ENCODE measurements at regions not wholly inside any gene's neighbourhood (a gene's known extent, or its start where the extent isn't known, plus 50 kb on each side); places are given as distances from the start of the nearest gene placed in this dataset.

DNA sequence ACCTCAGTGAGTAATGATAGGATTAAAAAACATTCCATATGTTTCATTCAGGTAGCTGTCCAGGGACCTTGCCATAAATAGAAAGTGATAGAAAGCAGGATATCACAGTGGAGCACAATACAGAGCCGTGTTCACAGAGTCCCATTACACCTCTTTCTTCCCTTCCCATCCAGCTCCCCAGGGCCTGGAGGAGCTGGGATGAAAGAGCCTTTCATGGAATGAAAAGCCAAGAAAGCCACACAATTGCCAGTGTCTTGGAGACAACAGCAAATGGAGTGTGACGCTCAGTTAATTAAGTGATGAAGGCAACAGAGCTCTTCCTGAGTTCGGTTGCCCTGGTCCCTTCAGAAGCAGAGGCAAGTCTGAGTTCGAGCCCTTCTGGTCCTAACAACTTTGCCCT, 387.3 kb upstream of the PLXNA2 start:
- H3K9me3 Mint-ChIP-seq = no peaks in the 10 kb centered on the region
- no peaks in the 10 kb centered on the region for H3K27me3 Mint-ChIP-seq (ENCODE audit: low read depth)
- no peak overlapping the region for H3K4me3 Mint-ChIP-seq
- no peaks in the 10 kb centered on the region for H3K4me1 Mint-ChIP-seq (ENCODE audit: low read depth)
- no peaks in the 10 kb centered on the region for H3K36me3 Mint-ChIP-seq (ENCODE audit: low read depth)
- no peak overlapping the region for H3K27ac Mint-ChIP-seq

DNA sequence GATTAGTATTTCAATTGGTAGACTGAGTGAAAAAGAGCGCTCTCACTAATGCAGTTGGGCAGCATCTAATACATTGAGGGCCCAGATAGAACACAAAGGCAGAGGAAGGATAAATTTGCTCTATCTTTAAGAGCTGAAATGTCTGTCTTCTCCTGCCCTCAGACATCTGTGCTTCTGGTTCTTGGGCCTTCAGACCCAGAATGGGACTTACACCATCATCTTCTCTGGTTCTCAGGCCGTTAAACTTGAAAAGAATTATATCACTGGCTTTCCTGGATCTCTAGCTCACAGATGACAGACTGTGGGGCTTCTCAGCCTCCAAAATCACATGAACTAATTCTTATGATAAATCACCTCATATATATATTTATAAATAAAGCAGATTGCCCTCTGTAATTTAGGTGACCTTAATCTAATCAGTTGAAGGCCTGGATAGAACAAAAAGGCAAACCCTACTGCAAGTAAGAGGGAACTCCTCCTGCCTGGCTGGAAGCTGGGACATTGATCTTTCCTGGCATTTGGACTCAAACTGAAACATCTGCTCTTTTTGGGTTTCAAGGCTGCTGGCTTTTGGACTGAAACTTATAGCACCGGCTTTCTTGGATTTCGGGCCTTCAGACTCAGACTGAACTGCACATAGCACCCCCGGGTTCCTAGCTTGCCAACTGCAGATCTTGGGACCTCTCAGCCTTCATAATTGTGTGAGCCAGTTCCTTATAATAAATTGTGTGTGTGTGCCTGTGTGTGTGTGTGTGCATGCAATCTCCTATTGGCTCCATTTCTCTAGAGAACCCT, 390.4 kb upstream of the PLXNA2 start:
- no peaks in the 10 kb centered on the region for H3K27me3 Mint-ChIP-seq (ENCODE audit: low read depth)
- no peaks in the 10 kb centered on the region for H3K9me3 Mint-ChIP-seq
- no peaks in the 10 kb centered on the region for H3K4me1 Mint-ChIP-seq (ENCODE audit: low read depth)

DNA sequence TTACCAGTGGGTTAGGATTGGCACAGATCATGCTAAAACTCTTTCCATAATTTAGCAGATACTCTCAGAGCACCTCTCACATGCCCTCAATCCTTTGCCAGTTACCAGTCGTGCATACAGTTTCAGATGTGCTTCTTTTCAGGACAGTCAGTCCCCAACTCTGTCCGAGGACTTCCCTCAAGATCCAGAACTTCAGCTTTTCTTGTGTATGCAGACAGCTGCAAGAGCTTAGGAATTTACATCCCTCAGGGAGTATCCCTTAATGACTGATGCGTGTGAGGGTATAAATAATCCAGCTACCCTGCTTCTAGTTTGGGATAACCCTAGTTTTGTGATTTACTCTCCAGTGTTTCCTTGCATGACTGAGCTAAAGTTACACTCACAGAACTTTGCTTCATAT, 393.0 kb upstream of the PLXNA2 start:
- no peaks in the 10 kb centered on the region for H3K4me1 Mint-ChIP-seq (ENCODE audit: low read depth)
- H3K27me3 Mint-ChIP-seq (ENCODE audit: low read depth) = no peaks in the 10 kb centered on the region
- H3K36me3 Mint-ChIP-seq (ENCODE audit: low read depth) = no peaks in the 10 kb centered on the region
- no peak overlapping the region for H3K27ac Mint-ChIP-seq
- H3K4me3 Mint-ChIP-seq = no peak overlapping the region
- no peaks in the 10 kb centered on the region for H3K9me3 Mint-ChIP-seq

More for the DNA sequence above, 390.4 kb upstream of the PLXNA2 start:
- H3K4me3 Mint-ChIP-seq = no peak overlapping the region
- no peaks in the 10 kb centered on the region for H3K36me3 Mint-ChIP-seq (ENCODE audit: low read depth)
- no peak overlapping the region for H3K27ac Mint-ChIP-seq

DNA sequence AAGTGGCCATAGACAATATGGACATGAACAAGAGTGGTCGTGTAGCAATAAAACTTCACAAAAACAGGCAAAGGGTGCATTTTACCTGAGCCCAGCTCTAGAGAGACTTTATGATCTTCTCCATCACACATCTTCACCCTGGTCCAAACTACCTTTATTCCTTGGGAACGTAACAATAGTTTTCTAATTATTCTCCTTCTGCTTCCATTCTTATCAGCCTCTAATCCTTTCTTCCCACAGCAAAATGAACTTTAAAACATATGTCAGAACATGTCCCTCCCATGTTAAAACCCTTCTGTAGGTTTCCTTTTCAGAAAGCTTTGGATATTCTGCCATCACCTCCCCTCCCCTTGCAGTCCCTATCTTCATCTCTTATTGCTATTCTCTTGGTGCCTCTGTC, 395.2 kb upstream of the PLXNA2 start:
- no peaks in the 10 kb centered on the region for H3K36me3 Mint-ChIP-seq (ENCODE audit: low read depth)
- H3K27me3 Mint-ChIP-seq (ENCODE audit: low read depth) = no peaks in the 10 kb centered on the region

DNA sequence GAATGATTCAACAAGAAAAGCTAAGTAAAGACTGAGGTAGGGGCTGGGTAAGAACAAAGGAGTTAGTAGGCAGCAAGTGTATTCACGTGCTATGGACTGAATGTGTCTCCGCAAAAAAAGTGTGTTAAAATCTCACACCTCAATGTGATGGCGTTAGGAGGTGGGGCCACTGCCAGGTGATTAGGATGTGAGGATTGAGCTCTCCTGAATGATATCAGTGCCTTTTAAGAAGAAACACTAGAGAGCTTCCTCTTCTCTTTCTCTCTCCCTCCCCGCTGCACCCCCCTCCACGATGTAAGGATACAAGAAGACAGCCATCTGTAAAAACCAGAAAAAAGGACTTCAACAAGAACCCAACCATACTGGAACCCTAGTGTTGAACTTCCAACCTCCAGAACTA, 396.1 kb upstream of the PLXNA2 start:
- Mint-ChIP-seq H3K36me3 (ENCODE audit: low read depth) (no peaks in the 10 kb centered on the region), H3K4me1 (ENCODE audit: low read depth) (no peaks in the 10 kb centered on the region), H3K27ac (no peak overlapping the region), H3K27me3 (ENCODE audit: low read depth) (no peaks in the 10 kb centered on the region), H3K4me3 (no peak overlapping the region), H3K9me3 (no peaks in the 10 kb centered on the region)

More for the DNA sequence above, 395.2 kb upstream of the PLXNA2 start:
- no peaks in the 10 kb centered on the region for H3K9me3 Mint-ChIP-seq
- H3K4me3 Mint-ChIP-seq = no peak overlapping the region
- H3K27ac Mint-ChIP-seq = no peak overlapping the region
- H3K4me1 Mint-ChIP-seq (ENCODE audit: low read depth) = no peaks in the 10 kb centered on the region

- no peaks in the 10 kb centered on the region for H3K36me3 Mint-ChIP-seq (ENCODE audit: low read depth)
Observed at GRCh38 chr1:208641579-208642280, 397.5 kb upstream of the PLXNA2 start.

GRCh38 chr1:208643005-208643597, 398.9 kb upstream of the PLXNA2 start:
- H3K36me3 Mint-ChIP-seq (ENCODE audit: low read depth) = no peaks in the 10 kb centered on the region
- H3K9me3 Mint-ChIP-seq = no peaks in the 10 kb centered on the region
- H3K27me3 Mint-ChIP-seq (ENCODE audit: low read depth) = peaks cover 7% of the 10 kb centered on the region
- no peaks in the 10 kb centered on the region for H3K4me1 Mint-ChIP-seq (ENCODE audit: low read depth)
- no peak overlapping the region for H3K4me3 Mint-ChIP-seq
- H3K27ac Mint-ChIP-seq = no peak overlapping the region

More at GRCh38 chr1:208641579-208642280, 397.5 kb upstream of the PLXNA2 start:
- peaks cover 4% of the 10 kb centered on the region for H3K27me3 Mint-ChIP-seq (ENCODE audit: low read depth)
- H3K9me3 Mint-ChIP-seq = no peaks in the 10 kb centered on the region
- H3K4me3 Mint-ChIP-seq = no peak overlapping the region
- no peaks in the 10 kb centered on the region for H3K4me1 Mint-ChIP-seq (ENCODE audit: low read depth)
- H3K27ac Mint-ChIP-seq = no peak overlapping the region

- Mint-ChIP-seq H3K4me1 (ENCODE audit: low read depth) (no peaks in the 10 kb centered on the region), H3K4me3 (no peak overlapping the region), H3K27ac (no peak overlapping the region)
Observed at GRCh38 chr1:208644401-208645160, 400.4 kb upstream of the PLXNA2 start.

DNA sequence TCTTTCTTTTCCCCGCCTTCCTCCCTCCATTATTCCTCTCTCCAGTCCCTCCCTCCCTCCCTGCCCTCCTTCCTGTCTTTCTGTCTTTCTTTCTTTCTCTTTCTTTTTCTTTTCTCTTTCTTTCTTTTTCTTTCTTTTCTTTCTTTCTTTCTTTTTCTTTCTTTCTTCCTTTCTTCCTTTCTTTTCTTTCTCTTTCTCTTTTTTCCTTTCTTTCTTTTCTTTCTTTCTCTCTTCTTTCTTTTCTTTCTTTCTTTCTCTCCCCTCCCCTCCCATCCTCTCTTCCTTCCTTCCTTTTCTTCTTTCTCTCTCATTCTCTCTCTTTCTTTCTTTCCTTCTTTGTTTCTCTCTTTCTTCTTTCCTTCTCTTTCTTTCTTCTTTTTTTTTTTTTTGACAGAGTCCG, 402.2 kb upstream of the PLXNA2 start:
- Mint-ChIP-seq H3K4me1 (ENCODE audit: low read depth) (no peaks in the 10 kb centered on the region), H3K4me3 (no peak overlapping the region), H3K9me3 (no peaks in the 10 kb centered on the region), H3K36me3 (ENCODE audit: low read depth) (no peaks in the 10 kb centered on the region), H3K27ac (no peak overlapping the region), H3K27me3 (ENCODE audit: low read depth) (peaks cover 7% of the 10 kb centered on the region)

More at GRCh38 chr1:208644401-208645160, 400.4 kb upstream of the PLXNA2 start:
- peaks cover 7% of the 10 kb centered on the region for H3K27me3 Mint-ChIP-seq (ENCODE audit: low read depth)
- no peaks in the 10 kb centered on the region for H3K9me3 Mint-ChIP-seq
- H3K36me3 Mint-ChIP-seq (ENCODE audit: low read depth) = no peaks in the 10 kb centered on the region

GRCh38 chr1:208648146-208648545, 404.0 kb upstream of the PLXNA2 start:
- no peaks in the 10 kb centered on the region for H3K36me3 Mint-ChIP-seq (ENCODE audit: low read depth)
- H3K4me1 Mint-ChIP-seq (ENCODE audit: low read depth) = no peaks in the 10 kb centered on the region
- peaks cover 12% of the 10 kb centered on the region for H3K27me3 Mint-ChIP-seq (ENCODE audit: low read depth)
- H3K27ac Mint-ChIP-seq = no peak overlapping the region
- H3K9me3 Mint-ChIP-seq = no peaks in the 10 kb centered on the region
- H3K4me3 Mint-ChIP-seq = no peak overlapping the region

GRCh38 chr1:208652296-208653160, 408.3 kb upstream of the PLXNA2 start:
- H3K9me3 Mint-ChIP-seq = no peaks in the 10 kb centered on the region
- H3K4me1 Mint-ChIP-seq (ENCODE audit: low read depth) = no peaks in the 10 kb centered on the region
- no peaks in the 10 kb centered on the region for H3K36me3 Mint-ChIP-seq (ENCODE audit: low read depth)
- H3K27ac Mint-ChIP-seq = no peak overlapping the region
- no peak overlapping the region for H3K4me3 Mint-ChIP-seq
- H3K27me3 Mint-ChIP-seq (ENCODE audit: low read depth) = peaks cover 7% of the 10 kb centered on the region

- Mint-ChIP-seq H3K36me3 (ENCODE audit: low read depth) (no peaks in the 10 kb centered on the region), H3K27ac (no peak overlapping the region), H3K27me3 (ENCODE audit: low read depth) (peaks cover 5% of the 10 kb centered on the region)
Observed at GRCh38 chr1:208653426-208653825, 409.2 kb upstream of the PLXNA2 start.

DNA sequence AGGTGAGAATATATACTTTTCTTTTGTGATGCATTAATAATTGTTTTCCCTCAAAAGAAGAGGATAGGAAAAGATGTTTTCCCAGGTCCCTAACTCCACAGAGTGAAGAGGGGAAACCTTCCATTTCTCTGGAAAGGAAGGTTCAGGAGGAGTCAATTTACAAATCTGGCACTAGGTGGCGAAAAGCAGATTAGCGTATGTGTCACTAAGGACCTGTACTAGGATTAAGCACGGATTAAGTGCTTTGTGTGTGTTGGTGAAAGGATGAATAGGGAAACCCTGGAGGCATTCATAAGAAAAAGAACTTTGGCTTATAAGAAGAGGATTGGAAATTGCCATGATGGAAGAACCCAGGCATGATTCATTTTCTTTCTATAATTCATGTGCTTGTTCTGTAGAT, 410.1 kb upstream of the PLXNA2 start:
- no peaks in the 10 kb centered on the region for H3K4me1 Mint-ChIP-seq (ENCODE audit: low read depth)
- no peak overlapping the region for H3K27ac Mint-ChIP-seq
- no peaks in the 10 kb centered on the region for H3K36me3 Mint-ChIP-seq (ENCODE audit: low read depth)
- H3K9me3 Mint-ChIP-seq = no peaks in the 10 kb centered on the region
- H3K27me3 Mint-ChIP-seq (ENCODE audit: low read depth) = peaks cover 5% of the 10 kb centered on the region
- H3K4me3 Mint-ChIP-seq = no peak overlapping the region

More at GRCh38 chr1:208653426-208653825, 409.2 kb upstream of the PLXNA2 start:
- H3K4me3 Mint-ChIP-seq = no peak overlapping the region
- no peaks in the 10 kb centered on the region for H3K4me1 Mint-ChIP-seq (ENCODE audit: low read depth)
- H3K9me3 Mint-ChIP-seq = no peaks in the 10 kb centered on the region

Data from T-helper 1 cell treated with Interleukin-12 subunit alpha and Interleukin-12 subunit beta and Interleukin-4 antibody, amounts not matched to agents 30 μg/mL and 1 μg/mL, for 36 hours (primary cell).